Spleen (tissue), 11 donors: ENCODE measurements at regions not wholly inside any gene's neighbourhood (a gene's known extent, or its start where the extent isn't known, plus 50 kb on each side); places are given as distances from the start of the nearest gene placed in this dataset.

Source experiments
- DNase-seq: peaks from one replicate; pipeline ENCODE4 v3.0.0-alpha.2; 2020
- H3K27ac ChIP-seq, 8 donors: fragments of 200-600 bp; sonication (generic) in 7 of 8; 1 replicate in 4 of 8; 2 replicates in 4 of 8; pipeline versions ENCODE4 v1.5.0 to v1.8.0; 2016 to 2021; ENCODE audit warnings: inconsistent platforms in 4 of 8, mild to moderate bottlenecking in 4 of 8, moderate library complexity in 1 of 8
- H3K27me3 ChIP-seq, 7 donors: fragments of 200-600 bp; sonication (generic) in 6 of 7; replicated peaks in 1 of 7; 1 replicate in 4 of 7; 2 replicates in 3 of 7; pipeline versions ENCODE4 v1.5.0 to v1.8.0; 2016 to 2021; ENCODE audit warnings: inconsistent platforms in 3 of 7, mild to moderate bottlenecking in 1 of 7
- H3K36me3 ChIP-seq, 6 donors: fragments of 200-600 bp; sonication (generic) in 5 of 6; 1 replicate in 4 of 6; 2 replicates in 2 of 6; pipeline versions ENCODE4 v1.5.0 to v1.8.0; 2016 to 2021; ENCODE audit warnings: inconsistent platforms in 2 of 6
- H3K4me1 ChIP-seq, 6 donors: fragments of 200-600 bp; sonication (generic) in 5 of 6; 1 replicate in 3 of 6; 2 replicates in 3 of 6; pipeline versions ENCODE4 v1.5.0 to v1.8.0; 2016 to 2021; ENCODE audit warnings: inconsistent platforms in 3 of 6
- H3K4me3 ChIP-seq, 8 donors: fragments of 200-600 bp; sonication (generic) in 7 of 8; 1 replicate in 4 of 8; 2 replicates in 4 of 8; pipeline versions ENCODE4 v1.5.0 to v1.8.0; 2016 to 2021; ENCODE audit warnings: inconsistent platforms in 4 of 8, mild to moderate bottlenecking in 4 of 8, moderate library complexity in 2 of 8
- H3K9me3 ChIP-seq, 8 donors: fragments of 200-600 bp; sonication (generic) in 7 of 8; 1 replicate in 4 of 8; 2 replicates in 4 of 8; pipeline versions ENCODE4 v1.5.0 to v1.8.0; 2016 to 2021; ENCODE audit warnings: inconsistent platforms in 4 of 8
- POLR2A ChIP-seq, 3 donors: fragments of 450-650 bp; IDR thresholded peaks; one replicate each; pipeline ENCODE4 v1.5.1; 2017; ENCODE audit warnings: antibody characterized with exemption in 3 of 3, mild to moderate bottlenecking in 1 of 3
- POLR2AphosphoS5 ChIP-seq, 3 donors: sonication (generic); formaldehyde crosslinking; IDR thresholded peaks; one replicate each; pipeline ENCODE4 v1.5.1; 2017; ENCODE audit warnings: antibody characterized with exemption in 3 of 3
- WGBS, 5 donors: extraction: QIAGEN DNeasy Blood & Tissue Kit in 3 of 5; methylation state at CpG; one replicate each; pipeline versions ENCODE4 v1.1.5 to v1.1.7; 2013 to 2018; 5-methylcytosine and 5-hydroxymethylcytosine counted together
- intact Hi-C: fragments of 100-400 bp; cut with DNase I; formaldehyde crosslinking; loops from one replicate; pipeline ENCODE4 v1.15.0; 2023; ENCODE audit warnings: low total_unique reads
- TF ChIP-seq, protein P1 (sequence below), 11 experiments: fragments of 200-600 bp in 7 of 11; fragments of 450-650 bp in 4 of 11; sonication (generic) in 4 of 11; IDR thresholded peaks in 8 of 11; conservative IDR thresholded peaks in 3 of 11; 1 replicate in 7 of 11; 2 replicates in 4 of 11; pipeline versions ENCODE4 v1.4.0 to v1.8.0; 2016 to 2021; ENCODE audit warnings: antibody characterized with exemption in 11 of 11, inconsistent platforms in 4 of 11, mild to moderate bottlenecking in 1 of 11
- donor health status: healthy with polysubstance abuse.
- donor health status: DM: no; HTN: no; CAD: no; lungs with moderate emphysema.
- donor health status: DM: no; HTN: no; CAD: no.
- donor health status: Bipolar disorder and iron deficiency.
- donor health status: healthy.
- donor health status: DM: no; HTN: no; CAD: no.
- donor health status: DM: yes; HTN: yes; CAD: no.

DNA sequence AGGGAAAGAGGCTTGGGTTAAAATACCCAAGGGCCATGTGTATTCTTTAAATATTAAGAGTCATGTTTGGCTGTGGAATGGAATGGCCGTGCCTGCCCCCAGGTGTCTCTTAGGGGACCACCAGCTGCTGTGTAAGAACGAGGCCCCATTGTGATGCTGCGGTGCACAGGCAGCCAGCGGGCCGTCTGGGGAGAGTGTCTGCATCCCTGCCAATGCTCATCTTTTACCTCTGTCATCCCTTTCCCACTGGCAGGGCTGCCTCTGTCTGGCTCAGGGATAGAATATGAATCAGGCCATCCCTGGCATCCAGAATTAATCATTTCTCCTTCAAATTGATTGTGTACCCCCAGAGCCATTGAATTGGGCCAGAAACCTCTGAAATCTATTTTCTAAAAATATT, 137.8 kb upstream of the GALNT17 start:
- intact Hi-C loops: no loop called here
- 75 to 88% (median 77%) methylated on average over 5 of the region's 5 CpGs for WGBS, 5 donors
- Histone ChIP-seq H3K27me3 (peaks cover 0 to 5% (median 0%) of the 10 kb centered on the region in 7 donors), H3K36me3 (no peaks in the 10 kb centered on the region), H3K4me3 (no peak overlapping the region), H3K27ac (no peak overlapping the region), H3K4me1 (no peaks in the 10 kb centered on the region), H3K9me3 (peaks cover 0 to 15% (median 0%) of the 10 kb centered on the region in 8 donors)
- no peak for DNase-seq
- TF ChIP-seq POLR2AphosphoS5 (IDR thresholded peaks at IDR 0.05) (no peak), POLR2A (IDR thresholded peaks at IDR 0.05) (no peak)
- TF ChIP-seq, protein P1, sequence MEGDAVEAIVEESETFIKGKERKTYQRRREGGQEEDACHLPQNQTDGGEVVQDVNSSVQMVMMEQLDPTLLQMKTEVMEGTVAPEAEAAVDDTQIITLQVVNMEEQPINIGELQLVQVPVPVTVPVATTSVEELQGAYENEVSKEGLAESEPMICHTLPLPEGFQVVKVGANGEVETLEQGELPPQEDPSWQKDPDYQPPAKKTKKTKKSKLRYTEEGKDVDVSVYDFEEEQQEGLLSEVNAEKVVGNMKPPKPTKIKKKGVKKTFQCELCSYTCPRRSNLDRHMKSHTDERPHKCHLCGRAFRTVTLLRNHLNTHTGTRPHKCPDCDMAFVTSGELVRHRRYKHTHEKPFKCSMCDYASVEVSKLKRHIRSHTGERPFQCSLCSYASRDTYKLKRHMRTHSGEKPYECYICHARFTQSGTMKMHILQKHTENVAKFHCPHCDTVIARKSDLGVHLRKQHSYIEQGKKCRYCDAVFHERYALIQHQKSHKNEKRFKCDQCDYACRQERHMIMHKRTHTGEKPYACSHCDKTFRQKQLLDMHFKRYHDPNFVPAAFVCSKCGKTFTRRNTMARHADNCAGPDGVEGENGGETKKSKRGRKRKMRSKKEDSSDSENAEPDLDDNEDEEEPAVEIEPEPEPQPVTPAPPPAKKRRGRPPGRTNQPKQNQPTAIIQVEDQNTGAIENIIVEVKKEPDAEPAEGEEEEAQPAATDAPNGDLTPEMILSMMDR (IDR thresholded peaks at IDR 0.05 in 8 of 11, conservative IDR thresholded peaks at IDR 0.05 in 3 of 11): no peak

DNA sequence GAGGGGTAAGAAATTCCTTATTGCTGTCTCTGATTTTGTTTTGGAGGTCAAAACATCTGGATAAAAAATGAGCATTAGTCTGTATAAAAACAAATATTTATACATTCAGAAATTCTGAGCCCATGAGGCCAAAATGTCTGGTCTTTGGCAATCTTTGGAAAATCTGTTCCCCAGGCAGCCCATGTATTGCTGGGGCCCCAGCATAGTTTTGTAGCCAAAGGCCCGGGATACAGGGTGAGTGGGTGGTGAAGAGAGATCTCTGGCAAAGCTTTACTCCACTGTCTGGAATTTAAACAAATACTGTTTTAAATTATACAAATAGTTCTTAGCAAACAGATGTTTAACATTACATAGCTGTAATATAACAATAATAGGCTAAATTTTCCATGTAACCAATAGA, 134.7 kb upstream of the GALNT17 start:
- Histone ChIP-seq H3K27me3 (peaks cover 0 to 5% (median 0%) of the 10 kb centered on the region in 7 donors), H3K4me1 (no peaks in the 10 kb centered on the region), H3K9me3 (peaks cover 0 to 15% (median 0%) of the 10 kb centered on the region in 8 donors), H3K4me3 (no peak overlapping the region), H3K27ac (no peak overlapping the region), H3K36me3 (no peaks in the 10 kb centered on the region)
- TF ChIP-seq POLR2A (IDR thresholded peaks at IDR 0.05): no peak
- TF ChIP-seq POLR2AphosphoS5 (IDR thresholded peaks at IDR 0.05): no peak
- TF ChIP-seq, protein P1 (IDR thresholded peaks at IDR 0.05 in 8 of 11, conservative IDR thresholded peaks at IDR 0.05 in 3 of 11): no peak
- intact Hi-C loops: no loop called here
- DNase-seq: no peak
- 45 to 81% (median 70%) methylated on average over 1 of the region's 1 CpG for WGBS, 5 donors

DNA sequence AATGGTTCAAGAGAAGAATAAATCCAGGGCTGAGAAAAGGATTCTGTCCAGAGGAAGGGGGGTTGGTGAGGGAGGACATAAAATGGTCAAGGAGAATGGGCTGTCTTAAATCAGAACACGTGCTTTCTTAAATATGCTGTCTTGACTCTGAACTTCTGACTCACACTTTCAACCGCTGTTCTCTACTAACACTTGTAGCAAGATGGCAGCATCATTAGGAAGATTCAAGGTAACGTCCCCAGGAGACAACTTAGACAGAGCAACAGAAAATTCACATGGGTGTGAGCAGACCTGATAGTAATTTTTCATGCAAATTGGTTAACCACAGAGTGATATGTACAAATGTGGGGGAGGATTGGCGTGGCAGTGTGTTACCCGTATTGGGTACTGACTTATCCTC, 126.8 kb upstream of the GALNT17 start:
- H3K27ac ChIP-seq: no peak overlapping the region
- no peak for TF ChIP-seq POLR2A (IDR thresholded peaks at IDR 0.05)
- TF ChIP-seq, protein P1 (IDR thresholded peaks at IDR 0.05 in 8 of 11, conservative IDR thresholded peaks at IDR 0.05 in 3 of 11): no peak
- no peak for TF ChIP-seq POLR2AphosphoS5 (IDR thresholded peaks at IDR 0.05)
- no peak for DNase-seq
- H3K9me3 ChIP-seq: peaks cover 0 to 19% (median 0%) of the 10 kb centered on the region in 8 donors
- intact Hi-C loops: no loop called here
- no peak overlapping the region for H3K4me3 ChIP-seq
- H3K27me3 ChIP-seq: no peaks in the 10 kb centered on the region
- WGBS, 5 donors: 55 to 68% (median 65%) methylated on average over 5 of the region's 5 CpGs
- no peaks in the 10 kb centered on the region for H3K4me1 ChIP-seq
- H3K36me3 ChIP-seq: no peaks in the 10 kb centered on the region

DNA sequence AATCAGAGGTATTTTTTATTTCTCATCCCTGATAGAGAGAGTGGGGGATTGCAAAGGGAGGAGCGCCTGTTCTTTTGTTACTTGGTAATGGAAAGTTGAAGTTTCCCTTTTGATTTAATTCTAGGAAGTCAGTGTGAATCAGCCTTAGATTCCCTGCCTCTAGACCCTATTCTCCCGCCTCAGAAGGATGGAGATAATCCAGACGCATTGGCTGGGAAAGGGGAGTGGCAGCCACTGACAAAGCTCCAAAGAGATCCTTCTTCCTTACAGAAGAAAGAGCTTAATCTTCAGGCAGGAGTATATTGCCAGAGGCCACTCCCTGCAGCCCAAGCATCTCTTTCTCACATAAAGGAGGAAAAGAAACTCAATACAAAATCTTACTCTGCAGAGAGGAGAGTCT, 122.3 kb upstream of the GALNT17 start:
- no peaks in the 10 kb centered on the region for H3K36me3 ChIP-seq
- 82 to 84% (median 84%) methylated on average over 3 of the region's 3 CpGs for WGBS, 5 donors
- DNase-seq: no peak
- H3K4me3 ChIP-seq: no peak overlapping the region
- intact Hi-C loops: no loop called here
- peaks cover 0 to 12% (median 0%) of the 10 kb centered on the region in 8 donors for H3K9me3 ChIP-seq
- no peaks in the 10 kb centered on the region for H3K4me1 ChIP-seq
- H3K27me3 ChIP-seq: no peaks in the 10 kb centered on the region
- no peak overlapping the region for H3K27ac ChIP-seq
- TF ChIP-seq POLR2A (IDR thresholded peaks at IDR 0.05): no peak
- TF ChIP-seq POLR2AphosphoS5 (IDR thresholded peaks at IDR 0.05): no peak
- TF ChIP-seq, protein P1 (IDR thresholded peaks at IDR 0.05 in 8 of 11, conservative IDR thresholded peaks at IDR 0.05 in 3 of 11): no peak
